GM12873 (cell line): ENCODE measurements at regions not wholly inside any gene's neighbourhood (a gene's known extent, or its start where the extent isn't known, plus 50 kb on each side); places are given as distances from the start of the nearest gene placed in this dataset.

Source experiments
- CTCF ChIP-seq: IDR thresholded peaks from 2 replicates; pipeline ENCODE4 v1.5.1; 2012; ENCODE audit warnings: low read depth, mild to moderate bottlenecking, moderate library complexity, low read length, control low read depth; ENCODE audit not compliant: insufficient read depth; ENCODE audit errors: missing control alignments

- no peak for TF ChIP-seq CTCF
These were observed 373.7 kb upstream of the SYT1 start for GRCh38 chr12:78490861-78491260.

GRCh38 chr12:78494911-78495310 is 369.7 kb upstream of the SYT1 start:
- TF ChIP-seq CTCF: no peak

- TF ChIP-seq CTCF: no peak
These were observed 362.7 kb upstream of the SYT1 start for GRCh38 chr12:78501825-78502224.

GRCh38 chr12:78519422-78519821 is 345.2 kb upstream of the SYT1 start:
- TF ChIP-seq CTCF: no peak

- no peak for TF ChIP-seq CTCF
These were observed 334.3 kb upstream of the SYT1 start for GRCh38 chr12:78530100-78530765.

- TF ChIP-seq CTCF: no peak
These were observed 332.6 kb upstream of the SYT1 start for GRCh38 chr12:78531831-78532458.

- TF ChIP-seq CTCF: no peak
These were observed 330.3 kb upstream of the SYT1 start for GRCh38 chr12:78534311-78534710.
